ENCODE measurements at regions not wholly inside any gene's neighbourhood (a gene's known extent, or its start where the extent isn't known, plus 50 kb on each side); places are given as distances from the start of the nearest gene placed in this dataset.

DNA sequence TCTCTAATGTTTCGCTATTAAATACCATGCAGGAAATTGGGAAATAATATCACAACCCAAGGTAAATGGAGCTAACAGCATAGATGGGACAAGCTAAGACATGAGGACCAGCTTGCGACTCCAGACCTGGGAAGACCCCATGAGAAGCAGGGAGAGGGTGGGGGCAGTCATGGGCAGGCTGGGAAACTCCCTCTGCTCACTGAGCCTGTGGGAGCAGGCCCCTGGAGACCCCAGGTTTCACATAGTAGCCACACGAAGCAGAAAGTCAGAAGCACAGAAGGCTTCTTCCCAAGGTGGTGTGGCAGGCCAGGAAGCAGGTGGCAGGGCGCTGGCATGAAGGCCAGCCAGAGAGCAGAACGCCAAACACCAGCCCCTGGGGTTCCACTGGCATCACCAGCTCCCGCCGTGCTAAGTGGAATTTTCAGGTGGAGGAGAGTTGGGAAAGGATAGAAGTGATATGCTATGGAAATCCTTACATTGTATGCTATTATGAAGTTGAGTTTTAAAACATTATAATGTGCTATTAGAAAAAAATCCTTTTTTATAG is 99.9 kb upstream of the RNF32 start:
- TF ChIP-seq RCOR1 (IDR thresholded peaks at IDR 0.05; ENCODE audit: insufficient replicate concordance, low read length) = no peak
- TF ChIP-seq, protein P1, sequence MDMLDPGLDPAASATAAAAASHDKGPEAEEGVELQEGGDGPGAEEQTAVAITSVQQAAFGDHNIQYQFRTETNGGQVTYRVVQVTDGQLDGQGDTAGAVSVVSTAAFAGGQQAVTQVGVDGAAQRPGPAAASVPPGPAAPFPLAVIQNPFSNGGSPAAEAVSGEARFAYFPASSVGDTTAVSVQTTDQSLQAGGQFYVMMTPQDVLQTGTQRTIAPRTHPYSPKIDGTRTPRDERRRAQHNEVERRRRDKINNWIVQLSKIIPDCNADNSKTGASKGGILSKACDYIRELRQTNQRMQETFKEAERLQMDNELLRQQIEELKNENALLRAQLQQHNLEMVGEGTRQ (IDR thresholded peaks at IDR 0.05; ENCODE audit: low read depth, low read length) = no peak
- no peak for TF ChIP-seq FOS (IDR thresholded peaks at IDR 0.05; ENCODE audit: low read depth, low read length)
- TF ChIP-seq, protein P2, sequence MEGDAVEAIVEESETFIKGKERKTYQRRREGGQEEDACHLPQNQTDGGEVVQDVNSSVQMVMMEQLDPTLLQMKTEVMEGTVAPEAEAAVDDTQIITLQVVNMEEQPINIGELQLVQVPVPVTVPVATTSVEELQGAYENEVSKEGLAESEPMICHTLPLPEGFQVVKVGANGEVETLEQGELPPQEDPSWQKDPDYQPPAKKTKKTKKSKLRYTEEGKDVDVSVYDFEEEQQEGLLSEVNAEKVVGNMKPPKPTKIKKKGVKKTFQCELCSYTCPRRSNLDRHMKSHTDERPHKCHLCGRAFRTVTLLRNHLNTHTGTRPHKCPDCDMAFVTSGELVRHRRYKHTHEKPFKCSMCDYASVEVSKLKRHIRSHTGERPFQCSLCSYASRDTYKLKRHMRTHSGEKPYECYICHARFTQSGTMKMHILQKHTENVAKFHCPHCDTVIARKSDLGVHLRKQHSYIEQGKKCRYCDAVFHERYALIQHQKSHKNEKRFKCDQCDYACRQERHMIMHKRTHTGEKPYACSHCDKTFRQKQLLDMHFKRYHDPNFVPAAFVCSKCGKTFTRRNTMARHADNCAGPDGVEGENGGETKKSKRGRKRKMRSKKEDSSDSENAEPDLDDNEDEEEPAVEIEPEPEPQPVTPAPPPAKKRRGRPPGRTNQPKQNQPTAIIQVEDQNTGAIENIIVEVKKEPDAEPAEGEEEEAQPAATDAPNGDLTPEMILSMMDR (conservative IDR thresholded peaks at IDR 0.05; ENCODE audit: low read depth, low read length) = no peak
- TF ChIP-seq RAD21 (IDR thresholded peaks at IDR 0.05; ENCODE audit: low read length) = no peak
- no peak for TF ChIP-seq MAFK (IDR thresholded peaks at IDR 0.05; ENCODE audit: low read depth, low read length)
- Histone ChIP-seq H3K4me2 (ENCODE audit: low read depth, low read length) (no peak overlapping the region), H3K36me3 (ENCODE audit: control insufficient read depth, insufficient read depth, low read length) (no peaks in the 10 kb centered on the region), H2BK5ac (ENCODE audit: low read depth, low read length, poor library complexity, severe bottlenecking) (no peak overlapping the region), H2BK20ac (ENCODE audit: low read depth, low read length) (no peak overlapping the region), H3K9me3 (ENCODE audit: control insufficient read depth, insufficient read depth, low read length) (peaks cover 12% of the 10 kb centered on the region; the same call in 1 of the 2 replicates), H4K5ac (ENCODE audit: low read depth, low read length) (no peak overlapping the region), H3K9ac (ENCODE audit: low read depth, low read length) (no peak overlapping the region), H3K14ac (replicated peaks; ENCODE audit: low read depth, low read length) (no peak overlapping the region), H3K18ac (ENCODE audit: low read depth, low read length) (no peak overlapping the region), H3K9me1 (ENCODE audit: insufficient read depth, low read length) (no peaks in the 10 kb centered on the region), H3K23ac (ENCODE audit: low read depth, low read length) (no peak overlapping the region), H2AFZ (replicated peaks; ENCODE audit: low read length, poor library complexity) (no peak overlapping the region), H2BK15ac (ENCODE audit: low read depth, low read length) (no peak overlapping the region), H2AK9ac (replicated peaks; ENCODE audit: low read depth, low read length, poor library complexity) (no peak overlapping the region), H3K4me1 (ENCODE audit: control insufficient read depth, insufficient read depth, low read length) (no peaks in the 10 kb centered on the region), H4K20me1 (ENCODE audit: insufficient read depth, low read length) (no peaks in the 10 kb centered on the region), H3K4ac (ENCODE audit: low read depth, low read length) (no peak overlapping the region), H3K27me3 (ENCODE audit: control insufficient read depth, insufficient read depth, low read length) (no peaks in the 10 kb centered on the region), H2BK120ac (ENCODE audit: low read depth, low read length) (no peak overlapping the region), H2AK5ac (ENCODE audit: low read depth, low read length) (no peak overlapping the region), H3K27ac (ENCODE audit: insufficient read depth, low read length) (no peak overlapping the region), H4K91ac (ENCODE audit: insufficient read depth, low read depth, low read length) (no peak overlapping the region), H4K8ac (ENCODE audit: low read depth in 2 of 2, low read length in 2 of 2) (no peak overlapping the region), H3K79me1 (ENCODE audit: low read depth in 1 of 2, low read length in 2 of 2) (no peaks in the 10 kb centered on the region), H3K56ac (ENCODE audit: extremely low read depth, insufficient read depth, low read length) (no peak overlapping the region), H3K4me3 (ENCODE audit: insufficient read depth, low read depth, low read length) (no peak overlapping the region)
- ATAC-seq (ENCODE audit: low read depth) = no peak
- POLR2A ChIA-PET (ENCODE audit: unreplicated experiment) = no interaction called here
- no peak for DNase-seq
- 39% methylated on average over 2 of the region's 7 CpGs; no CpG with 5 or more reads in 1 of the 2 experiments for WGBS, 2 experiments (ENCODE audit: extremely low coverage in 2 of 2, insufficient read length in 1 of 2)
- CTCF ChIA-PET = no interaction called here
- intact Hi-C loops (cut with micrococcal nuclease) = no loop called here
- BruUV-seq (replicated peaks) = no TSS peak
- dilution Hi-C loops (cut with HindIII; ENCODE audit: low sequenced_read_pairs, unreplicated experiment) = no loop called here
- in situ Hi-C loops (cut with MboI; ENCODE audit: low sequenced_read_pairs) = no loop called here
